CD4-positive, CD25-positive, alpha-beta regulatory T cell (primary cell): ENCODE measurements at regions not wholly inside any gene's neighbourhood (a gene's known extent, or its start where the extent isn't known, plus 50 kb on each side); places are given as distances from the start of the nearest gene placed in this dataset.

Source experiments
- ATAC-seq, 2 donors: fragments of 150-1000 bp; cut with Tn5 transposase; one replicate each; pipeline ENCODE4 v1.10.0; 2021; ENCODE audit warnings: low read depth in 2 of 2, moderate number of reproducible peaks in 2 of 2, moderate library complexity in 1 of 2
- DNase-seq, 3 donors: peaks; one replicate each; pipeline versions ENCODE4 v3.0.0 to v3.0.0-alpha.2; 2012 to 2022; ENCODE audit warnings: mixed read lengths in 1 of 3
- H3K27ac ChIP-seq: one replicate; pipeline ENCODE4 v1.7.0; 2013; ENCODE audit warnings: mild to moderate bottlenecking, low read length; ENCODE audit not compliant: insufficient read depth, poor library complexity, severe bottlenecking
- H3K27me3 ChIP-seq: one replicate; pipeline ENCODE4 v1.7.0; 2013; ENCODE audit warnings: low read length; ENCODE audit not compliant: control insufficient read depth, insufficient read depth
- H3K36me3 ChIP-seq: one replicate; pipeline ENCODE4 v1.7.0; 2013; ENCODE audit warnings: mild to moderate bottlenecking, low read length, moderate library complexity; ENCODE audit not compliant: control insufficient read depth, insufficient read depth
- H3K4me1 ChIP-seq: 2 replicates; pipeline ENCODE4 v1.7.0; 2013; ENCODE audit warnings: mild to moderate bottlenecking, low read length; ENCODE audit not compliant: insufficient read depth, control insufficient read depth, poor library complexity, severe bottlenecking
- H3K4me3 ChIP-seq: one replicate; pipeline ENCODE4 v1.7.0; 2013; ENCODE audit warnings: low read depth, mild to moderate bottlenecking, low read length, moderate library complexity
- H3K9me3 ChIP-seq, 2 experiments: 1 replicate in 1 of 2; 2 replicates in 1 of 2; pipeline ENCODE4 v1.7.0; 2013; ENCODE audit warnings: low read length in 2 of 2, mild to moderate bottlenecking in 1 of 2, moderate library complexity in 1 of 2; ENCODE audit not compliant: control insufficient read depth in 2 of 2
- H3K27ac Mint-ChIP-seq, 3 donors: one replicate each; pipeline ENCODE4 v1.8.0; 2020 to 2022; ENCODE audit warnings: mild to moderate bottlenecking in 3 of 3, mixed read lengths in 3 of 3, moderate library complexity in 2 of 3
- H3K27me3 Mint-ChIP-seq: one replicate; pipeline ENCODE4 v1.8.0; 2022; ENCODE audit warnings: mild to moderate bottlenecking, mixed read lengths
- H3K36me3 Mint-ChIP-seq: one replicate; pipeline ENCODE4 v1.8.0; 2020; ENCODE audit warnings: mixed read lengths
- H3K4me1 Mint-ChIP-seq, 4 donors: one replicate each; pipeline ENCODE4 v1.8.0; 2020 to 2022; ENCODE audit warnings: mixed read lengths in 4 of 4, mild to moderate bottlenecking in 1 of 4
- H3K4me3 Mint-ChIP-seq, 4 donors: one replicate each; pipeline ENCODE4 v1.8.0; 2020 to 2022; ENCODE audit warnings: mild to moderate bottlenecking in 4 of 4, mixed read lengths in 4 of 4, moderate library complexity in 3 of 4
- H3K9me3 Mint-ChIP-seq, 7 donors: one replicate each; pipeline ENCODE4 v1.8.0; 2020 to 2022; ENCODE audit warnings: mixed read lengths in 7 of 7, mild to moderate bottlenecking in 3 of 7, moderate library complexity in 2 of 7

DNA sequence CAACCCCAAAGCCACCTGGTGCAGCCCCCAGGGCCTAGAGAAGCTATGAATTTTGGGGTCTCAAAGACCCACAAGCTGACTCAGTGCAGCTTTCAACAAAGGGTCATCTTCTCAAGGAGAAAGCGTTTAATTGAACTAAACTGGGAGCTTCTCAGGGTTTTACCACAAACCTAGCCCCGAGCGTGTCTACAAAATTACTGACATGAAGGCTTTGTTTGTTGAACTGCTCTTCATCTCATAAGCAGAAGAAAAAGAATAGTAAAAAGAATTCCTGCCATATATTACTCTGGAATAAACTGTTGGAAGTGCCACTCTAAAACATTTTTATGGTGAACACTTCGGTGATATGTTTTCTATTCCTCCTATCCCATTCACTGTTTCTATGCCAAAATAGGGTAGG is 50.8 kb upstream of the INCENP start:
- no peak for ATAC-seq
- H3K27ac Mint-ChIP-seq, result no peak overlapping the region

DNA sequence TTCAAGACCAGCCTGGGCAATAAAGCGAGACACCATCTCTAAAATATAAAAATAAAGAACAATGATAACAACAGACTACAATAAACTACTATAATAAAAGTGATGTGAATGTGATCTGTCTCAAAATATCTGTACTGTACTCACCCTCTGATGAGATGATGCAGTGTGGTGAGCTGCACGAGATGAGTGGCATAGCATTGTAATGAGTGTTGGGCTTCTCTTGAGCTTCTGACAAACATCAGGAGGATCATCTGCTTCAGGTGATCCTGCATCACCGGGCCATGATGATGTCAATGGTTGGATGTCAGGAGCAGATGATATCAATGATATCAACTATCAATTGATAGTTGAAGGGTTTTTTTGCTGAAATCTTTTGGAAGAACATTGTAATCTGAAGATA is 52.4 kb upstream of the INCENP start:
- H3K27ac ChIP-seq, result no peak overlapping the region
- H3K4me3 Mint-ChIP-seq, result no peak overlapping the region
- H3K36me3 Mint-ChIP-seq, result no peaks in the 10 kb centered on the region
- H3K4me1 Mint-ChIP-seq, result peaks cover 0 to 2% (median 0%) of the 10 kb centered on the region in 4 donors
- no peaks in the 10 kb centered on the region for H3K36me3 ChIP-seq
- no peak overlapping the region for H3K27ac Mint-ChIP-seq
- DNase-seq (no peak), ATAC-seq (no peak)
- no peaks in the 10 kb centered on the region for H3K27me3 ChIP-seq
- peaks cover 9% of the 10 kb centered on the region for H3K27me3 Mint-ChIP-seq
- H3K4me1 ChIP-seq, result no peaks in the 10 kb centered on the region
- H3K9me3 ChIP-seq, result no peaks in the 10 kb centered on the region
- no peaks in the 10 kb centered on the region for H3K9me3 Mint-ChIP-seq
- H3K4me3 ChIP-seq, result no peak overlapping the region

More for the DNA sequence above, 50.8 kb upstream of the INCENP start:
- H3K36me3 ChIP-seq, result no peaks in the 10 kb centered on the region
- DNase-seq, result no peak
- H3K36me3 Mint-ChIP-seq, result no peaks in the 10 kb centered on the region
- H3K4me1 ChIP-seq, result no peaks in the 10 kb centered on the region
- H3K4me3 ChIP-seq, result no peak overlapping the region
- no peak overlapping the region for H3K4me3 Mint-ChIP-seq
- peaks cover 0 to 2% (median 0%) of the 10 kb centered on the region in 4 donors for H3K4me1 Mint-ChIP-seq
- H3K27me3 Mint-ChIP-seq, result peaks cover 9% of the 10 kb centered on the region
- H3K27me3 ChIP-seq, result no peaks in the 10 kb centered on the region
- H3K27ac ChIP-seq, result no peak overlapping the region
- H3K9me3 ChIP-seq, result no peaks in the 10 kb centered on the region
- H3K9me3 Mint-ChIP-seq, result peaks cover 0 to 1% (median 0%) of the 10 kb centered on the region in 7 donors

DNA sequence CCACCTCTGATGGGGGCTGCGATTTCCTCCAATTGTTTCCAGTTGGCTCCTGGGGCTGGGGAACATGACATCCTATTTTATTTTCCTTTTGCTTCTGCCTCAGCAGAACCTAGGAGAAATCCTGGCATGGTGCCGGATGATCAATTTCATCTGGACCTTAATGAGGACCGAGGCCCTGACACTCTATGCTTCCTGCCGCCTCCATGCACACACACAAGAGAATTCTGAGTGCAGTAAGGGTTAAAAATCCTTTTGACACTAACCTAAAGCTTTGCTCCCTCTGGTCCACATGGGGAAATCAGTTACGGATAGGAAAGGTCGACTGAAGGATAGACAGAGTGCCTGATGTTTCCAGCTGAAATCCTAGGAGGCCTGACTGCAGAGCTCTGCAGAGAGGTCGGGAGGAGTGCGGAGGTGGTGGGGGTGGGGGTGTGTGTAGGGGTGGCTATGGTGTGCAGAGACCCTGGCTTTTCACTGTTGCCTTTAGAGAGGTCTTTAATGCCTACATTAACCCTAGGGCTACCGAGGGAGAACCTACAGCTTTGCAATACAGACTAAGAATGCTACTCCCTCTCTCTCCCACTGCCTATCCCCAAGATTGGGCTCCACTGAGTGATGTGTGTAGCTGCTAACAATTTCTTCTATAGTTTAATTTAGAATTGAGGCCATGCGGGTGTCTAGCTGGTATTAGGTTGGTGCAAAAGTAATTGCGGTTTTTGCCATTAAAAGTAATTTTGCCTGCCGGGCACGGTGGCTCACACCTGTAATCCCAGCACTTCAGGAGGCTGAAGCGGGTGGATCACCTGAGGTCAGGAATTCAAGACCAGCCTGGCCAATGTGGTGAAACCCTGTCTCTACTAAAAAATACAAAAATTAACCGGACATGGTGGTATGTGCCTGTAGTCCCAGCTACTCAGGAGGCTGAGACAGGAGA is 53.6 kb upstream of the INCENP start:
- H3K9me3 ChIP-seq, result no peaks in the 10 kb centered on the region
- no peaks in the 10 kb centered on the region for H3K9me3 Mint-ChIP-seq
- H3K27me3 ChIP-seq, result no peaks in the 10 kb centered on the region
- no peak overlapping the region for H3K27ac ChIP-seq
- ATAC-seq (no peak), DNase-seq (no peak)
- peaks cover 0 to 2% (median 0%) of the 10 kb centered on the region in 4 donors for H3K4me1 Mint-ChIP-seq
- peaks cover 12% of the 10 kb centered on the region for H3K27me3 Mint-ChIP-seq
- H3K4me3 ChIP-seq, result no peak overlapping the region
- H3K4me3 Mint-ChIP-seq, result no peak overlapping the region
- no peak overlapping the region for H3K27ac Mint-ChIP-seq
- no peaks in the 10 kb centered on the region for H3K4me1 ChIP-seq
- H3K36me3 Mint-ChIP-seq, result no peaks in the 10 kb centered on the region
- no peaks in the 10 kb centered on the region for H3K36me3 ChIP-seq

DNA sequence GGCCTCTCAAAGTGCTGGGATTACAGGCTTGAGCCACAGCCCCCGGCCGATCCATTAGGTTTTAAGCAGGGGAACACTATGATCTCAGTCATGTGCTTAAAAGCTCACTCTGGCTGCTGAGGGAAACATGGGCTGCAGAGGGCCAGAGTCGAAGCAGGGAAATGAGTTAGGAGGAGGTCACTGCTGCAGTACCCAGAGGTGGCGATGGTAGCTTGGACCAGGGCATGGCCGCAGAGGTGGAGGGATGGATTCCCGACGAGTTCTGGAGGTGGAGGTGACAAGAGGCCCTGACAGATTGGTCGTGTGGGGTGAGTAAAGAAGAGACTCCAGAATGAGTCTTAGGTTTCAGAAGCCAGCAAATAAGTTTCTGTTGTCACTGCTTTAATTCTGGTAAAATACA is 54.4 kb upstream of the INCENP start:
- Histone ChIP-seq H3K4me1 (no peaks in the 10 kb centered on the region), H3K9me3 (no peaks in the 10 kb centered on the region), H3K27me3 (no peaks in the 10 kb centered on the region), H3K4me3 (no peak overlapping the region), H3K27ac (no peak overlapping the region), H3K36me3 (no peaks in the 10 kb centered on the region)
- Mint-ChIP-seq H3K9me3 (no peaks in the 10 kb centered on the region), H3K4me1 (peaks cover 0 to 2% (median 0%) of the 10 kb centered on the region in 4 donors), H3K27me3 (peaks cover 13% of the 10 kb centered on the region), H3K36me3 (no peaks in the 10 kb centered on the region), H3K4me3 (no peak overlapping the region), H3K27ac (peak overlapping the region in 1 of 3 donors; percentile 44)
- DNase-seq, result no peak
- no peak for ATAC-seq

DNA sequence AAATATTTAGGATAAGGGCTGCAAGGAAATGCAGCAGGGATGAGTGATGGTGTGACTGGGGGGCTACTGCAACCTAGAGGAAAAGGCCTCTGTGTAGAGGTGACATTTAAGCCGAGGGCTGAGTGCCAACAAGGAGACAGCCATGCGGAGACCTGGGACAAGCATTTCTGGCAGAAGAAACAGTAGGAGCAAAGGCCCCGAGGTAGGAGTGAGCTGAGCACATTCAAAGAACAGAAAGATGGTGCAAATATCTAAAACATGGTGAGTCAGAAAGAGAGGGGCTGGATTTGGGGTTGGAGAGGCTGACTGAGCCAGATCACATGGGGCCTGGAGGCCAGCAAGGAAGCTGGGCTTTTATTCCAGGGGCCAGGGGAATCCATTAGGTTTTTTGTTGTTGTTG is 55.1 kb upstream of the INCENP start:
- Histone ChIP-seq H3K4me1 (no peaks in the 10 kb centered on the region), H3K27ac (no peak overlapping the region), H3K4me3 (no peak overlapping the region), H3K27me3 (no peaks in the 10 kb centered on the region), H3K9me3 (no peaks in the 10 kb centered on the region), H3K36me3 (no peaks in the 10 kb centered on the region)
- Mint-ChIP-seq H3K9me3 (no peaks in the 10 kb centered on the region), H3K4me1 (peaks cover 0 to 2% (median 0%) of the 10 kb centered on the region in 4 donors), H3K27ac (peak overlapping the region in 1 of 3 donors; percentile 22), H3K4me3 (no peak overlapping the region), H3K27me3 (peaks cover 13% of the 10 kb centered on the region), H3K36me3 (no peaks in the 10 kb centered on the region)
- ATAC-seq, result no peak
- no peak for DNase-seq

DNA sequence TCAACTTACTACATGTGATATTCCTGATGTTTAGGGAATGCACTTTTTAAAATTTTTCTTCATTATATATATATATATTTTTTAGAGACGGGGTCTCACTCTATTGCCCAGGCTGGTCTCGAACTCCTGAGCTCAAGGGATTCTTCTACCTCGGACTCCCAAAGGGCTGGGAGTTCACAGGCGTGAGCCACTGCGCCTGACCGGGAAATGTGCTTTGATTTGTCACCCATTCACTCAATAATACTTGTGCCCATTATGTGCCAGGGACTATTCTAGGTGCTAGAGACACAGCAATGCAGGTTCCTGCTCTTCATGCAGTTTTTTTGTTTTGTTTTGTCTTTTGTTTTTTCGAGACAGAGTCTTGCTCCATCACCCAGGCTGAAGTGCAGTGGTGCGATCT is 56.1 kb upstream of the INCENP start:
- H3K36me3 ChIP-seq, result no peaks in the 10 kb centered on the region
- H3K4me1 ChIP-seq, result no peaks in the 10 kb centered on the region
- H3K27me3 ChIP-seq, result no peaks in the 10 kb centered on the region
- no peak overlapping the region for H3K4me3 ChIP-seq
- Mint-ChIP-seq H3K4me1 (peaks cover 0 to 2% (median 0%) of the 10 kb centered on the region in 4 donors), H3K27ac (peak overlapping the region in 1 of 3 donors; percentile 42), H3K4me3 (no peak overlapping the region), H3K27me3 (peaks cover 13% of the 10 kb centered on the region), H3K9me3 (no peaks in the 10 kb centered on the region), H3K36me3 (no peaks in the 10 kb centered on the region)
- H3K9me3 ChIP-seq, result no peaks in the 10 kb centered on the region
- no peak for DNase-seq
- H3K27ac ChIP-seq, result no peak overlapping the region
- ATAC-seq, result no peak

DNA sequence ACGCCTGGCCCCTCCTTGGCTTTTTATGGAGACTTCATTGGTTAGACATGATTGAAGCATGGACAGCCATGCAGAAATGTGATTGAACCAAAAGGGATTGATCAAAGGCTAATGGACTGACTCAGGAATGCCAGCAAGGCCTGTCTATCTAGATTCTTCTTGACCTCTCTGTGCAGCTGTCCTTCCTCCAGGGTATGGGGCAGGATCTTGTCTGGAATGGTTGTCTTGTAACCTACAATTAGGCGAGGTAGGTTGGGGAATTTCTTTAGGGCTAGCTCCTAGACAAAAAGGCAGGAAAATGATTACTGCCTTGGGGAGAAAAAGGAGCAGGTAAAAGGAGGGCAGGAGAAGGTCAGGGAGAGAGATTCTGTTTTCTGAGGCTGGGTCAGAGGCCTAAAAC is 59.6 kb upstream of the INCENP start:
- H3K4me1 ChIP-seq, result no peaks in the 10 kb centered on the region
- H3K36me3 ChIP-seq, result no peaks in the 10 kb centered on the region
- peaks cover 12% of the 10 kb centered on the region for H3K27me3 Mint-ChIP-seq
- ATAC-seq, result no peak
- no peaks in the 10 kb centered on the region for H3K27me3 ChIP-seq
- H3K4me3 Mint-ChIP-seq, result peak overlapping the region in 1 of 4 donors; percentile 8
- H3K27ac ChIP-seq, result no peak overlapping the region
- H3K4me1 Mint-ChIP-seq, result peaks cover 0 to 2% (median 0%) of the 10 kb centered on the region in 4 donors
- H3K36me3 Mint-ChIP-seq, result no peaks in the 10 kb centered on the region
- DNase-seq, result no peak
- peak overlapping the region in 1 of 3 donors; percentile 11 for H3K27ac Mint-ChIP-seq
- no peaks in the 10 kb centered on the region for H3K9me3 ChIP-seq
- H3K9me3 Mint-ChIP-seq, result no peaks in the 10 kb centered on the region
- H3K4me3 ChIP-seq, result no peak overlapping the region
